ENCODE measurements at regions not wholly inside any gene's neighbourhood (a gene's known extent, or its start where the extent isn't known, plus 50 kb on each side); places are given as distances from the start of the nearest gene placed in this dataset.

DNA sequence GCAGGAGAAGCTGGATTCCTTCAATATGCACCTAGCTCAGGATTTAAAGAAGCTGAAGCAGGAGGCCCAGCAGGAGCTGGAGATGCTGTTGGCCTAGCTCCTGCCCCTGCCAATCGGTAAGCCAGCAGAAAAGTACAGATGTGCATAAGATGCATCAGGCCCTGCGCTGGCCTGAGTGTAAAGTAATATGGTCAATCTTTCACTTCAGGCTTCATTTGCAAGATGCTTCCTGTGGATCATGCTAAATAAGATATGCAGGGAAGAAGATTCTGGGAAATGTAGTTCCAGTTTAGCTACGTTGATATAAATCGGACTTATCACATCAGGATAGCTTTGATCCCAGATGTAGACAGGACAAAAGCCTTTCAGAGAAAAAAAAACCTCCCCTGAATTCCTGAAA, 100.3 kb downstream of the GJA1 start:
- H3K27me3 ChIP-seq (replicated peaks; ENCODE audit: insufficient read depth) = no peaks in the 10 kb centered on the region
- H3K9ac ChIP-seq = no peak overlapping the region
- H3K4me3 ChIP-seq = no peak overlapping the region
- H3K9me3 ChIP-seq (ENCODE audit: low read depth) = no peaks in the 10 kb centered on the region
- H3K27ac ChIP-seq = no peak overlapping the region
- 94 to 100% methylated on average over 4 of the region's 4 CpGs for WGBS, 2 experiments (ENCODE audit: low coverage in 1 of 2, low lambda C conversion rate in 2 of 2, missing lambda C conversion rate in 2 of 2)
- no peak overlapping the region for H2AFZ ChIP-seq
- no peaks in the 10 kb centered on the region for H3F3A ChIP-seq (ENCODE audit: insufficient read depth)
- no peaks in the 10 kb centered on the region for H3K79me2 ChIP-seq (ENCODE audit: insufficient read depth)
- no peak for DNase-seq
- in situ Hi-C loops (cut with MboI) = no loop called here
- H3K9me2 ChIP-seq (ENCODE audit: insufficient read depth) = no peaks in the 10 kb centered on the region
- no peak overlapping the region for H3K4me2 ChIP-seq (ENCODE audit: unreplicated experiment)
- no peaks in the 10 kb centered on the region for H3K36me3 ChIP-seq (ENCODE audit: low read depth)
- TF ChIP-seq EZH2 (IDR thresholded peaks at IDR 0.05; ENCODE audit: insufficient read depth, poor library complexity, severe bottlenecking) (no peak), EZH2phosphoT487 (IDR thresholded peaks at IDR 0.05; ENCODE audit: insufficient read depth, low read depth) (no peak)
- H3K4me1 ChIP-seq (ENCODE audit: insufficient read depth) = no peaks in the 10 kb centered on the region
- H4K20me1 ChIP-seq (ENCODE audit: insufficient read depth) = no peaks in the 10 kb centered on the region

DNA sequence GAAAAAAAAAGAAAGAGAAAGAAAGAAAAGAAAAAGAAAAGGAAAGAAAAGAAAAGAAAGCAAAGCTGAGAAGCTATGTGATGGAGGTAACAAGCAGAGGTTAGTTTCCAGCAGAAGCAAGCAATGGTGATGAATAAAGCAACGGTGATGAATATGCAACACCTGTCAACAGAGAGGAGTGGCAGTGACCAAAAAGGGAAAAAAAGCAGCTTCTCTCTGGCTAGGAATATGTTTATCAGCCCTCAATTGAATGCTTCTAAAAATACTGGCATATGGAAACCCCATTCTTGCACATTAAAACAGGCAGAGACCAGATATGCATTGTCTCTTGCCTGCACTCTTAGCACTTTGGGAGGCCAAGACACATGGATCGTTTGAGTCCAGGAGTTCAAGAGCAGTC, 100.9 kb downstream of the GJA1 start:
- H3F3A ChIP-seq (ENCODE audit: insufficient read depth) = no peaks in the 10 kb centered on the region
- H3K4me2 ChIP-seq (ENCODE audit: unreplicated experiment) = no peak overlapping the region
- H3K27me3 ChIP-seq (replicated peaks; ENCODE audit: insufficient read depth) = no peaks in the 10 kb centered on the region
- H4K20me1 ChIP-seq (ENCODE audit: insufficient read depth) = no peaks in the 10 kb centered on the region
- H3K27ac ChIP-seq = no peak overlapping the region
- in situ Hi-C loops (cut with MboI) = no loop called here
- no peak for DNase-seq
- no peaks in the 10 kb centered on the region for H3K79me2 ChIP-seq (ENCODE audit: insufficient read depth)
- no peaks in the 10 kb centered on the region for H3K36me3 ChIP-seq (ENCODE audit: low read depth)
- H3K9me2 ChIP-seq (ENCODE audit: insufficient read depth) = no peaks in the 10 kb centered on the region
- no peak overlapping the region for H3K9ac ChIP-seq
- TF ChIP-seq EZH2 (IDR thresholded peaks at IDR 0.05; ENCODE audit: insufficient read depth, poor library complexity, severe bottlenecking) (no peak), EZH2phosphoT487 (IDR thresholded peaks at IDR 0.05; ENCODE audit: insufficient read depth, low read depth) (no peak)
- WGBS, 2 experiments (ENCODE audit: low coverage in 1 of 2, low lambda C conversion rate in 2 of 2, missing lambda C conversion rate in 2 of 2) = 58 to 66% methylated on average over 2 of the region's 2 CpGs
- H3K9me3 ChIP-seq (ENCODE audit: low read depth) = no peaks in the 10 kb centered on the region
- no peak overlapping the region for H3K4me3 ChIP-seq
- no peak overlapping the region for H2AFZ ChIP-seq
- no peaks in the 10 kb centered on the region for H3K4me1 ChIP-seq (ENCODE audit: insufficient read depth)

DNA sequence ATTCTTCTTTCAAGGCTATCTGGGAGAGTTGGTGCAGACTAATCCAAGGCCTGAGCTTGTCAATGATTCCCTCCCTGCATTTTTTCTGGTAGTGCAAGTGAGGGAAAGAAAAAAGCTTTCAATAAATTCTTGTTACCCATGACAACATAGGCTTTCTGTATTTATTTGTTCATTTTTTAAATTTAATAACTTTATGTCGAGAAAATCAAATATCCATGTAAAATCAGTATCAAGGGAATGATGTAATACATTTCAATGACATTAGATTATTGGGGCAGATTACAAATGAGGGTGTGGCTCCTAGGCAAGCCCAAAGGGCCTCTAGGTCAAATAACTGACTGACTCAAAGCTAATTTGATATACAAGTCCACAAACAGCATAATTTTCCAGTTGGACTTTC, 104.0 kb downstream of the GJA1 start:
- DNase-seq = no peak

DNA sequence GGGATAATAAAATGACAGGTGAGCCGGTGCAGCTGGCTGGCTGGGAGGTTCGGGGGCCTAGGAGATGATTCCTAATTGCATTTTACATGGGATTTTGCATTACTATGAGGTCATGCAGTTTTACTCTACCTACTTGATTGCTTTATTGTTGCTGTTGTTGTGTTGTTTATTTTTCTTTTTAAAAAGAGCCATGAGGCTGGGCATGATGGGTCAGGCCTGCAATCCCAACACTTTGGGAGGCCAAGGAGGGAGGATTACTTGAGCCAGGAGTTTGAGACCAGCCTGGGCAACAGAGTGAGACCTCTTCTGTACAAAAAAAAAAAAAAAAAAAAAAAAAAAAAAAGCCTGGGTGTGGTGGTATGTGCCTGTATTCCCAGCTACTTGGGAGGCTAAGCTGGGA, 104.8 kb downstream of the GJA1 start:
- no peak overlapping the region for H3K4me3 ChIP-seq
- in situ Hi-C loops (cut with MboI) = no loop called here
- H3K9ac ChIP-seq = no peak overlapping the region
- no peaks in the 10 kb centered on the region for H4K20me1 ChIP-seq (ENCODE audit: insufficient read depth)
- no peaks in the 10 kb centered on the region for H3K36me3 ChIP-seq (ENCODE audit: low read depth)
- no peaks in the 10 kb centered on the region for H3K9me2 ChIP-seq (ENCODE audit: insufficient read depth)
- H3K27me3 ChIP-seq (replicated peaks; ENCODE audit: insufficient read depth) = no peaks in the 10 kb centered on the region
- TF ChIP-seq EZH2phosphoT487 (IDR thresholded peaks at IDR 0.05; ENCODE audit: insufficient read depth, low read depth) (no peak), EZH2 (IDR thresholded peaks at IDR 0.05; ENCODE audit: insufficient read depth, poor library complexity, severe bottlenecking) (no peak)
- H2AFZ ChIP-seq = no peak overlapping the region
- no peaks in the 10 kb centered on the region for H3K79me2 ChIP-seq (ENCODE audit: insufficient read depth)
- peaks cover 18% of the 10 kb centered on the region for H3F3A ChIP-seq (ENCODE audit: insufficient read depth)
- H3K27ac ChIP-seq = no peak overlapping the region
- no peak overlapping the region for H3K4me2 ChIP-seq (ENCODE audit: unreplicated experiment)
- DNase-seq = no peak
- H3K4me1 ChIP-seq (ENCODE audit: insufficient read depth) = peaks cover 19% of the 10 kb centered on the region
- no peaks in the 10 kb centered on the region for H3K9me3 ChIP-seq (ENCODE audit: low read depth)
- WGBS, 2 experiments (ENCODE audit: low coverage in 1 of 2, low lambda C conversion rate in 2 of 2, missing lambda C conversion rate in 2 of 2) = 87 to 93% methylated on average over 2 of the region's 2 CpGs

More for the DNA sequence above, 104.0 kb downstream of the GJA1 start:
- 52 to 56% methylated on average over 1 of the region's 1 CpG for WGBS, 2 experiments (ENCODE audit: low coverage in 1 of 2, low lambda C conversion rate in 2 of 2, missing lambda C conversion rate in 2 of 2)
- no peak for TF ChIP-seq EZH2phosphoT487 (IDR thresholded peaks at IDR 0.05; ENCODE audit: insufficient read depth, low read depth)
- no peak for TF ChIP-seq EZH2 (IDR thresholded peaks at IDR 0.05; ENCODE audit: insufficient read depth, poor library complexity, severe bottlenecking)
- no peak overlapping the region for H3K27ac ChIP-seq
- H2AFZ ChIP-seq = no peak overlapping the region
- no peak overlapping the region for H3K9ac ChIP-seq
- no peaks in the 10 kb centered on the region for H3K36me3 ChIP-seq (ENCODE audit: low read depth)
- H3K4me2 ChIP-seq (ENCODE audit: unreplicated experiment) = no peak overlapping the region
- in situ Hi-C loops (cut with MboI) = no loop called here
- H3K9me3 ChIP-seq (ENCODE audit: low read depth) = no peaks in the 10 kb centered on the region
- H3K4me3 ChIP-seq = no peak overlapping the region
- H3F3A ChIP-seq (ENCODE audit: insufficient read depth) = peaks cover 10% of the 10 kb centered on the region
- no peaks in the 10 kb centered on the region for H3K79me2 ChIP-seq (ENCODE audit: insufficient read depth)
- H4K20me1 ChIP-seq (ENCODE audit: insufficient read depth) = no peaks in the 10 kb centered on the region
- H3K27me3 ChIP-seq (replicated peaks; ENCODE audit: insufficient read depth) = no peaks in the 10 kb centered on the region
- H3K9me2 ChIP-seq (ENCODE audit: insufficient read depth) = no peaks in the 10 kb centered on the region
- H3K4me1 ChIP-seq (ENCODE audit: insufficient read depth) = peaks cover 11% of the 10 kb centered on the region

DNA sequence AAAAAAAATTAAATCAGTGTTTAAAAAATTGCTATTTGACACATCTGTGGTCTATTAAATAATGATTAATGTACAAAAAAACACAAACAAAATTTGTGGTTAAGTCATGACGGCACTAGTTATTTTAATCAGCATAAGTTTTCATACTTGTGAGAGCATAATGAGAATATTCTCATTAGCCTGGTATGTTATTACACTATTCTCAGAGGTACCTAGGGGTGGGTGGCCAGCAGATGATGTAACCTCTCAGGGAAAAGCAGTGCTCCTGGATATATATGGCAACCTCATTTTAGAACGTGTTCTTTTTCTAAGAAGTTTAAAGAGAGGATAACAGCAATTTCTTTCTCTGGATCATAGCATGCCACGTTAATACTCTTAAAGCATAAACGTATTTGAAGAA, 109.2 kb downstream of the GJA1 start:
- Histone ChIP-seq H3K27ac (peak overlapping the region; percentile 37), H2AFZ (peak overlapping the region; percentile 36; the same call in 1 of the 2 replicates), H3K4me1 (ENCODE audit: insufficient read depth) (peaks cover 42% of the 10 kb centered on the region), H3K9ac (no peak overlapping the region), H3K9me3 (ENCODE audit: low read depth) (no peaks in the 10 kb centered on the region), H3K4me2 (ENCODE audit: unreplicated experiment) (peak overlapping the region; percentile 12), H3K27me3 (replicated peaks; ENCODE audit: insufficient read depth) (no peaks in the 10 kb centered on the region), H3K4me3 (no peak overlapping the region), H3K9me2 (ENCODE audit: insufficient read depth) (no peaks in the 10 kb centered on the region), H4K20me1 (ENCODE audit: insufficient read depth) (no peaks in the 10 kb centered on the region), H3K36me3 (ENCODE audit: low read depth) (no peaks in the 10 kb centered on the region), H3K79me2 (ENCODE audit: insufficient read depth) (no peaks in the 10 kb centered on the region), H3F3A (ENCODE audit: insufficient read depth) (peaks cover 35% of the 10 kb centered on the region)
- no peak for TF ChIP-seq EZH2 (IDR thresholded peaks at IDR 0.05; ENCODE audit: insufficient read depth, poor library complexity, severe bottlenecking)
- TF ChIP-seq EZH2phosphoT487 (IDR thresholded peaks at IDR 0.05; ENCODE audit: insufficient read depth, low read depth) = no peak
- 50 to 53% methylated on average over 4 of the region's 4 CpGs for WGBS, 2 experiments (ENCODE audit: low coverage in 1 of 2, low lambda C conversion rate in 2 of 2, missing lambda C conversion rate in 2 of 2)
- in situ Hi-C loops (cut with MboI) = no loop called here
- peak; percentile 41 for DNase-seq
